SK-N-DZ (cell line): ENCODE measurements at regions not wholly inside any gene's neighbourhood (a gene's known extent, or its start where the extent isn't known, plus 50 kb on each side); places are given as distances from the start of the nearest gene placed in this dataset.
"Not testable (repeated sequence)": the region's sequence is repeated elsewhere in the genome, so short reads cannot be mapped to it uniquely, and the experiment has no call there.

Source experiments
- DNase-seq: peaks from one replicate; pipeline ENCODE4 v3.0.0-alpha.2; 2015; ENCODE audit warnings: low spot score

- DNase-seq = no peak
Observed at GRCh38 chr13:56182598-56182997, 958.1 kb upstream of the PRR20A start.

- DNase-seq = no peak
Observed at GRCh38 chr13:56187331-56187730, 953.4 kb upstream of the PRR20A start.

- not testable (repeated sequence) for DNase-seq
Observed at GRCh38 chr13:56188582-56188981, 952.1 kb upstream of the PRR20A start.

DNA sequence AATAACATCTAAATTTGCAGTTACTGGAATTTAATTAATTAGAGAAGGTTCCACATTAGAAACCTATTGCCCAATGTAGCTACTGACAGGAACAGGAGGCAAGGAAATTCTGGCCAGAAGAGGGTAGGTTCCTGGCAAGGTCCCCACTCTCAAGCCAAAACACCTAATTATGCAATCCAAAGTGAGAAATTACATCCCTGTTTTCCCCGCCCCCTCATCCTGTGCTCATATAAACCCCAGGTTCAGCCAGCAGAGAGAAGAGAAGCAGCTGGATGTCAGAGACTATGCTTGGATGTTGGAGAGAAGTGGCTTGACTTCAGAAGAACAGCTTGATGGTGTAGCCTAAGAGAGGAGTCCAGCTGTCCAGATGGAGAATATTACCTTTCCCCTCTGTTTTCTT is 951.3 kb upstream of the PRR20A start:
- DNase-seq = no peak

GRCh38 chr13:56189978-56190377 is 950.7 kb upstream of the PRR20A start:
- no peak for DNase-seq

- DNase-seq = no peak
Observed at GRCh38 chr13:56198350-56198749, 942.4 kb upstream of the PRR20A start.

GRCh38 chr13:56201834-56202233 is 938.9 kb upstream of the PRR20A start:
- no peak for DNase-seq

DNA sequence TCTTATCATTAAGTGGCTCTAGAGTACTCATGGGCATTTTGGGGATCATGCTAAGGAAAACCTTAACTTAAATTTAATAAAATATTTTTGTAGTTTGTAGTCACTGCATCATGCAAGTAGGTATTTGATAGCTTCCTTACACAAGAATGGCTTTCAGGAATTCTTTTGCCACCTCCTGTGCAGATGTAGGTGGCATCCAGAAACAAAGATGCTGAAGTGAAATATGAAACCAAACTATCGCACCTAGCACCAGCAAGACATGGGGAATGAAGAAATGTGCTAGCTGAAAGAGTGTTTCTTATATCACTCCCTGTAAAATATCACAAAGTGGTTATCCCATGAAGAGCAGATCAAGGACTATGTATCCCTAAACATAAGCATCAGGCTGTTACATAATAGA is 924.5 kb upstream of the PRR20A start:
- DNase-seq = no peak

DNA sequence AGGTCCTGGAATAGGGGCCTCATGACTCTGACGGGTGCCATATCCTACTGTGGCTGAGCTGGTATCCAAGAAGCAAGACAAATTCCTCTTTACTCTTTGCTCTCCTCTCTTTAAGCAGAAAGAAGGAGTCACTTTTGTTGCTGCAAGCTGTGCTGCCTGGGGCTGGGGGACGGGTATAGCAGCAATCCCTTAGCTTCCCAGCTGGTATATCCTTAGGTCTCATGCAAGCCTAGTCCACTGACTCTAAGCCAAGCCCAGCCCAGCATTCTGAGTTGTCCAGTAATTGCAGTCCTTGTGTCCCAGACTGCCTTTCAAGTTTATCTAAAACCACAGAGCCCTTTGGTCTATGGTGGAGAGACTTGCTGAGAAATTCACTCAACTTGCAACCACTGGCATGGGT is 893.0 kb upstream of the PRR20A start:
- DNase-seq = no peak

DNA sequence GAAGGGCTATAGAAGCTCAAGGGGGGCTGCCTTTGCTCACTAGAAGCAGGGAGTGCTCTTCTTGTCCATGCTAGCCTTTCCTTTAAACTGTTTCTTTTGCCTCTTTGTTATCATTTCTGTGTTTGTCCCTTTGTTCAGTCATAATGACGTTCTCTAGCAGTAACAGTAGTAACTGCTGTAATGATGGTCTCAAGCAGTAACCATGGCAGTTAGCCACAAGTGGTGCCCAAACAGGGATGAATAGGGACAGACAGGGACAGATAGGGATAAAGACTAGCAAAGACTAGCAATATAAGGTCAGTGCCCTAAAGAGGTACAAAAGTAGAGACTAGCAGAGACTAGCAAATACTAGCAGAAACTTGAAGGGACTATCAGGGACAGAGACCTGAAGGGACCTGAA is 869.0 kb upstream of the PRR20A start:
- no peak for DNase-seq

GRCh38 chr13:56283262-56283828 is 857.4 kb upstream of the PRR20A start:
- no peak for DNase-seq

GRCh38 chr13:56299650-56300049 is 841.1 kb upstream of the PRR20A start:
- no peak for DNase-seq

DNA sequence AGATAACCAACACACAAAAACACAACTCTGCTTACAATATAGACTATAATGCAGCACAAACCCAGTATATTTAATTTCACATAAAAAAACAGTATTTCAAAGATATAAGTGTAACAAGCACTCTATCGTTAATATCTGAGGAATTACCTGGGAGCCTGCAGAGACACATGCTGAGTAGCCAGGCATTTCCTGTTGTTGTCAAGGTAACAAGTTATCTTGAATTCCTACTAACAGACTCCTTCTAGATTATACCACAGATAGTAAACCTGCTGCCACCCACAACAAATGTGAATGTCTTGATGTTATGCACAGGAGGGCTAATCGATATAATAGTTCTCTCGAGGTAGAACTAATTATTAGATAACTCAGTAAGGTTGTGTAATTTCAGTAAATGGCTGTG is 826.0 kb upstream of the PRR20A start:
- DNase-seq = peak; percentile 17

DNA sequence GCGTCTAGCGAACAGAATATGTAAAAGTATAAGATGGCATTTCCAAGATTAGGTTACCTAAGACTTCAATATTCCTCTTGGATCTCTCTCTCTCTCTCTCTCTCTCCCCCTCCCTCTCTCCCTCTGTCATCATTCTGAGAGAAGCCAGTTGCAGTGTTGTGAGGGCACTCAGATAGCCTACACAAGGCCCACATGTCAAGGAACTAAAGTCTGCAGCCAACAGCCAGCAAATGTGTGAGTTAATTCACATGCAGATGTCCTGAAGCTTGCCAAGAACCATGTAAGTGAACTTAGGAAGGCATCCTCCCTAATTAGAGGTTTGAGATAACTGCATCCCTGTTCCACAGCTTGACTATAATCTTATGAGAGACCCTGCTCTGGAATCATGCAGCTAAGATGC is 822.9 kb upstream of the PRR20A start:
- peak; percentile 19 for DNase-seq

- DNase-seq = no peak
Observed at GRCh38 chr13:56332671-56333070, 808.0 kb upstream of the PRR20A start.

DNA sequence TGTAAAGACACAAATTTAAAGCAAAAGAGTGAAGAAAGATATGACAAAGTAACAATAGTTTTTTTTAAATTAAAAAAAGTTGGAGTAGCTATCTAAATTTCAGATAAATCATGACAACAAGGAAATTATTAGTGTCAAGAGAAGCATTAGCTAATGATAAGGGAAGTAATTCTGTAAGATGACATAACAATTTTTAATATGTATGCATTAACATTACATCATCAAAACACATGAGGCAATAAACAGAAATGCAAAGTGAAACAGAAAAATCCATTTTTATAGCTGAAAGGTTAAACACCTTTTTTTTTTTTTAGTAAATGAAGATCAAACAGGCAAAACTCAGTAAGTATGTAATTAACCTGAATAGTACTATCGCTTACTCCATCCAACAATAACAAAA is 804.9 kb upstream of the PRR20A start:
- no peak for DNase-seq

GRCh38 chr13:56338421-56338820 is 802.3 kb upstream of the PRR20A start:
- DNase-seq = no peak

DNA sequence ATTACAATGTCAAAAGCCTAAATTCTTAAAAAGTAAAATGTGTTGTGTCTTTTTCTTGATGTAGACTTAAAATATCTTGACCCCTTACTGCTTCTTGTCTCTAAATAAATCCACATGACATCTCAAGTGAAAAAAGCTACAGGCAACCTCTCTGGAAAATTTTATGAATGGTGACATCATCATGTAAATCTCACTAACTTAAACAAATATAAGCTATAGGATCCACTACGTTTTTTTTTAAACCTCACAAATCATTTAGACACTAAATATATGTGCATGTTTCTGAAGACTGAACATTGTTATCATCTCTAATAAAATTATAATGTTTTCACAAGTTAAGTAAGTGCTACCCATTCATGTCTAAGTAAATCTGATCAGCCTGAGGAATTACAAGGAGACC is 793.7 kb upstream of the PRR20A start:
- DNase-seq = no peak

- DNase-seq = no peak
Observed at GRCh38 chr13:56349866-56350265, 790.9 kb upstream of the PRR20A start.

DNA sequence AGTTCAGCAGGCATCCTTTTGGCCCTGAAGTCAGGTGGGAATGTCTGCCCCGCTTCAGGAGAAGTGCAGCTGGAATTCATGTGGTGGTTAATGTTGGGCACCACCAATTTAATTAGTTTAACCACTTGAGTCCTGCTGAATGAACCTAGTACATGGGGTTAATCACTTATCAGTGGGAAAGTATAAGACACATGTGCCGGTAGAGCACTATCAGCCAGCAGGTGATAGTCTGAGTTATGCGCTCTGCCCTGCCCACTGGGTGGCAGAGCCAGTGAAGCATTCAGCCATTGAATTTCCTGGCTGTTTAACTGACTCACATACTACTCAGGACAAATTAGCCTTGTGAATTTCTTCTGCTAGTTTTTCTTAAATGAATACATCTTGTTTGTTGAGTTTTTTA is 789.7 kb upstream of the PRR20A start:
- DNase-seq = no peak

- DNase-seq = no peak
Observed at GRCh38 chr13:56352361-56352760, 788.4 kb upstream of the PRR20A start.

GRCh38 chr13:56352901-56353300 is 787.8 kb upstream of the PRR20A start:
- no peak for DNase-seq

GRCh38 chr13:56356690-56357089 is 784.0 kb upstream of the PRR20A start:
- DNase-seq = no peak

DNA sequence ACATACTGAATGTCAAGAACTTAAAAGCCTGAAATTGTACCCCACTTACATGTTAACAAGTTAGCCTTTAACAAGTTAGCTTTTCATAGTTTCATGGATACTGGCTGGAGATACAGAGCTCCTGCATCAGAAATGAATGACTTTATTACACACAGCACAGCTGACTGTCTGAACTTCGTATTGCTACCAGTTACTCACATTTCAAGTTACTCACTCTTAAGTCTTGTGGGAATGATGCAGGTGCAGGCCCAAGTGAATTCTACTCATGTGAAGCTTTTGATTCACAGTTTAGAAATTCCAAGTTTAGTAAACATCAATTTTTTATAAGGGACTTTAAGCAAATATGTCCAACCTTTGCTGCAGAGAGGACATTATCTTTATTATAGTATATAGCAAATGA is 762.2 kb upstream of the PRR20A start:
- no peak for DNase-seq
